Adrenal gland (tissue), 5 donors: ENCODE measurements at regions not wholly inside any gene's neighbourhood (a gene's known extent, or its start where the extent isn't known, plus 50 kb on each side); places are given as distances from the start of the nearest gene placed in this dataset.

Experiments used
- CTCF ChIP-seq, 6 experiments: fragments of 450-650 bp in 4 of 6; fragments of 200-600 bp in 2 of 6; sonication (generic) in 1 of 6; IDR thresholded peaks; 1 replicate in 5 of 6; 2 replicates in 1 of 6; pipeline versions ENCODE4 v1.5.1 to v1.8.0; 2016 to 2021; ENCODE audit warnings: antibody characterized with exemption in 6 of 6, mild to moderate bottlenecking in 2 of 6, moderate library complexity in 1 of 6
- POLR2A ChIP-seq, 2 donors: fragments of 450-650 bp; IDR thresholded peaks; one replicate each; pipeline ENCODE4 v1.6.1; 2017; ENCODE audit warnings: antibody characterized with exemption in 2 of 2, mild to moderate bottlenecking in 2 of 2, moderate library complexity in 1 of 2
- donor health status: DM: no; HTN: no; CAD: no.

DNA sequence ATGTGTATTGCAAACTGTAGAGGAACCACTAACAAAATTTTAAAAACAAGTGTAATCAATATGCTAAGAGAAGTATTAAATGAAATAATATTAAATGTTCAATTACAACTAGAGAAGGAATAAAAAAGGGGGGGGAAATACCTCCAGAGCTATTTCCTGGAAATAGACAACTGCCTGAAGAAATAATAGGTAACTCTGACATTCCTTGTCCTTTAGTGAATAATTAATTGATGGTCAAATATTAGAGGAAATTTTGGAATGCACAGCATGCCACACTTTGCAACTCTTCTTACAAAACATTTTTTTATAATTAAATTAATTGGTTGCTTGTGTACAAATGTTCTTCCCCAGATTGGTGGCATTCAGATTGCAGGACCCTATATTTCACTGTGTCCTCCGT, 342.6 kb upstream of the COL8A1 start:
- TF ChIP-seq CTCF (IDR thresholded peaks at IDR 0.05) = no peak
- no peak for TF ChIP-seq POLR2A (IDR thresholded peaks at IDR 0.05)
